H1 (cell line): ENCODE measurements at regions not wholly inside any gene's neighbourhood (a gene's known extent, or its start where the extent isn't known, plus 50 kb on each side); places are given as distances from the start of the nearest gene placed in this dataset.

Experiments used
- CTCF ChIA-PET: fragments of 300-600 bp; sonication (Branson Sonifier 250); formaldehyde crosslinking; loops from one replicate; lab custom pipeline; 2021; ENCODE audit not compliant: partially characterized antibody; lab: Charles Lee
- POLR2A ChIA-PET: fragments of 300-600 bp; sonication (Branson Sonifier 250); formaldehyde crosslinking; loops from one replicate; lab custom pipeline; 2021; ENCODE audit warnings: inconsistent platforms; ENCODE audit not compliant: partially characterized antibody; lab: Charles Lee
- DNase-seq, 2 experiments: peaks; one replicate each; pipeline versions ENCODE4 v3.0.0 to v3.0.0-alpha.2; 2010 to 2022; ENCODE audit warnings: low spot score in 2 of 2, low read depth in 1 of 2, mixed read lengths in 1 of 2
- FAIRE-seq: peaks from 2 replicates; lab custom pipeline; 2011; peaks lifted over from hg19 to GRCh38; lab: Jason Lieb, UNC
- H2AFZ ChIP-seq: 2 replicates; pipeline ENCODE4 v1.8.1; 2012; ENCODE audit warnings: low read length, inconsistent platforms
- H2AK5ac ChIP-seq: 2 replicates; pipeline ENCODE4 v1.6.1; 2013; ENCODE audit warnings: low read depth, low read length
- H2BK120ac ChIP-seq: replicated peaks from 2 replicates; pipeline ENCODE3; 2013; ENCODE audit warnings: low read depth, low read length, inconsistent platforms
- H2BK12ac ChIP-seq: 2 replicates; pipeline ENCODE4 v1.6.1; 2013; ENCODE audit warnings: low read depth, low read length
- H2BK15ac ChIP-seq: 2 replicates; pipeline ENCODE4 v1.6.1; 2013; ENCODE audit warnings: low read length
- H2BK20ac ChIP-seq: 2 replicates; pipeline ENCODE4 v1.6.1; 2013; ENCODE audit warnings: low read length
- H2BK5ac ChIP-seq: 2 replicates; pipeline ENCODE4 v1.6.1; 2013; ENCODE audit warnings: low read depth, low read length
- H3K14ac ChIP-seq: 2 replicates; pipeline ENCODE4 v1.6.1; 2013; ENCODE audit warnings: inconsistent platforms; ENCODE audit not compliant: insufficient read length
- H3K18ac ChIP-seq: 2 replicates; pipeline ENCODE4 v1.6.1; 2013; ENCODE audit warnings: low read length; ENCODE audit errors: extremely low read depth
- H3K23ac ChIP-seq: 2 replicates; pipeline ENCODE4 v1.6.1; 2013; ENCODE audit warnings: inconsistent platforms; ENCODE audit not compliant: insufficient read length
- H3K23me2 ChIP-seq: 2 replicates; pipeline ENCODE4 v1.6.1; 2013; ENCODE audit warnings: low read depth, low read length
- H3K27ac ChIP-seq: 2 replicates; pipeline ENCODE4 v1.6.1; 2011; ENCODE audit warnings: low read depth, low read length, inconsistent platforms
- H3K27me3 ChIP-seq, 4 experiments: replicated peaks in 1 of 4; 1 replicate in 1 of 4; 2 replicates in 3 of 4; pipeline versions ENCODE4 v1.6.1 to v1.8.1; 2011 to 2013; ENCODE audit warnings: low read length in 3 of 4, mild to moderate bottlenecking in 3 of 4, inconsistent platforms in 2 of 4, mixed read lengths in 2 of 4, moderate library complexity in 1 of 4; ENCODE audit not compliant: control insufficient read depth in 3 of 4, insufficient read depth in 3 of 4; ENCODE audit errors: extremely low read depth in 1 of 4
- H3K36me3 ChIP-seq, 4 experiments: 2 replicates each; pipeline versions ENCODE4 v1.6.1 to v1.8.1; 2011 to 2013; ENCODE audit warnings: mild to moderate bottlenecking in 4 of 4, low read length in 3 of 4, moderate library complexity in 2 of 4, control low read depth in 1 of 4, inconsistent platforms in 1 of 4; ENCODE audit not compliant: insufficient read depth in 4 of 4, control insufficient read depth in 2 of 4
- H3K4ac ChIP-seq: replicated peaks from 2 replicates; pipeline ENCODE3; 2013; ENCODE audit warnings: low read length, low read depth, mixed read lengths, inconsistent platforms; ENCODE audit not compliant: insufficient read length
- H3K4me1 ChIP-seq, 4 experiments: replicated peaks in 1 of 4; 1 replicate in 1 of 4; 2 replicates in 3 of 4; pipeline versions ENCODE4 v1.6.1 to v1.8.1; 2011 to 2013; ENCODE audit warnings: low read length in 3 of 4, inconsistent platforms in 2 of 4, mixed read lengths in 1 of 4; ENCODE audit not compliant: insufficient read depth in 4 of 4, control insufficient read depth in 3 of 4
- H3K4me2 ChIP-seq, 2 experiments: 2 replicates each; pipeline versions ENCODE4 v1.6.1 to v1.8.1; 2011 to 2013; ENCODE audit warnings: low read depth in 2 of 2, low read length in 2 of 2, control low read depth in 1 of 2, inconsistent platforms in 1 of 2, mild to moderate bottlenecking in 1 of 2; ENCODE audit not compliant: insufficient read depth in 1 of 2
- H3K4me3 ChIP-seq, 4 experiments: fragments of 200-600, 300-600 bp in 1 of 4; sonication (generic), shearing (Covaris generic), sonication (Bioruptor Twin) in 1 of 4; 2 replicates each; pipeline versions ENCODE4 v1.5.1 to v1.8.1; 2011 to 2016; ENCODE audit warnings: low read length in 4 of 4, low read depth in 3 of 4, control low read depth in 2 of 4, inconsistent platforms in 2 of 4, mild to moderate bottlenecking in 2 of 4, mixed read lengths in 1 of 4, moderate library complexity in 1 of 4; ENCODE audit not compliant: insufficient read depth in 2 of 4; ENCODE audit errors: extremely low read depth in 1 of 4
- H3K56ac ChIP-seq: replicated peaks from 2 replicates; pipeline ENCODE3; 2013; ENCODE audit warnings: low read depth, mild to moderate bottlenecking, mixed read lengths, low read length, inconsistent platforms; ENCODE audit not compliant: insufficient read length
- H3K79me1 ChIP-seq: 2 replicates; pipeline ENCODE4 v1.6.1; 2013; ENCODE audit warnings: low read depth, low read length, control low read depth
- H3K79me2 ChIP-seq, 2 experiments: 2 replicates each; pipeline versions ENCODE4 v1.6.1 to v1.8.1; 2012 to 2013; ENCODE audit warnings: low read length in 2 of 2, mild to moderate bottlenecking in 2 of 2, inconsistent platforms in 1 of 2; ENCODE audit not compliant: insufficient read depth in 2 of 2, control insufficient read depth in 1 of 2
- H3K9ac ChIP-seq, 4 experiments: replicated peaks in 1 of 4; 1 replicate in 1 of 4; 2 replicates in 3 of 4; pipeline versions ENCODE4 v1.6.1 to v1.8.1; 2011 to 2013; ENCODE audit warnings: low read depth in 3 of 4, low read length in 3 of 4, control low read depth in 2 of 4, mild to moderate bottlenecking in 2 of 4, moderate library complexity in 2 of 4, inconsistent platforms in 1 of 4; ENCODE audit errors: extremely low read depth in 1 of 4
- H3K9me3 ChIP-seq, 2 experiments: 2 replicates each; pipeline versions ENCODE4 v1.6.1 to v1.8.1; 2012 to 2013; ENCODE audit warnings: mild to moderate bottlenecking in 2 of 2, moderate library complexity in 2 of 2, control low read depth in 1 of 2, inconsistent platforms in 1 of 2, low read depth in 1 of 2, low read length in 1 of 2, mixed read lengths in 1 of 2; ENCODE audit not compliant: insufficient read depth in 2 of 2
- H4K20me1 ChIP-seq, 2 experiments: replicated peaks in 1 of 2; 2 replicates each; pipeline versions ENCODE3 to v1.8.1; 2011 to 2013; ENCODE audit warnings: inconsistent platforms in 2 of 2, low read length in 2 of 2, mild to moderate bottlenecking in 1 of 2; ENCODE audit not compliant: insufficient read depth in 2 of 2, control insufficient read depth in 1 of 2
- H4K5ac ChIP-seq: 2 replicates; pipeline ENCODE4 v1.6.1; 2013; ENCODE audit warnings: low read length, low read depth, mixed read lengths, inconsistent platforms; ENCODE audit not compliant: insufficient read length
- H4K8ac ChIP-seq: 2 replicates; pipeline ENCODE4 v1.8.0; 2013; ENCODE audit warnings: mild to moderate bottlenecking, moderate library complexity, low read length, inconsistent platforms; ENCODE audit not compliant: insufficient read depth; ENCODE audit errors: extremely low read depth
- H4K91ac ChIP-seq: replicated peaks from 2 replicates; pipeline ENCODE3; 2013; ENCODE audit warnings: low read length, mixed read lengths, inconsistent platforms; ENCODE audit not compliant: insufficient read length
- BRCA1 ChIP-seq: IDR thresholded peaks from 2 replicates; pipeline ENCODE4 v1.6.1; 2012; ENCODE audit warnings: low read depth, low read length, improper control_type of control experiment
- CTCF ChIP-seq, 3 experiments: IDR thresholded peaks; 1 replicate in 2 of 3; 2 replicates in 1 of 3; pipeline versions ENCODE4 v1.5.1 to v1.6.1; 2011; ENCODE audit warnings: low read length in 3 of 3, mild to moderate bottlenecking in 3 of 3, inconsistent platforms in 2 of 3, low read depth in 1 of 3, moderate library complexity in 1 of 3; ENCODE audit not compliant: insufficient read depth in 1 of 3; ENCODE audit errors: control extremely low read depth in 1 of 3
- RXRA ChIP-seq: IDR thresholded peaks from 2 replicates; pipeline ENCODE4 v1.6.1; 2011; ENCODE audit warnings: low read depth, mild to moderate bottlenecking, low read length, moderate library complexity; ENCODE audit not compliant: insufficient read depth
- SP4 ChIP-seq: IDR thresholded peaks from 2 replicates; pipeline ENCODE4 v1.6.1; 2012; ENCODE audit warnings: low read length, inconsistent platforms
- WGBS, 2 experiments: shearing (Covaris generic) in 1 of 2; methylation state at CpG; one replicate each; pipeline versions ENCODE4 v1.1.6 to v1.1.7; 2013 to 2015; ENCODE audit warnings: low lambda C conversion rate in 2 of 2, mixed read lengths in 2 of 2, inconsistent platforms in 1 of 2, low coverage in 1 of 2, missing lambda C conversion rate in 1 of 2; ENCODE audit not compliant: insufficient replicate concordance in 2 of 2, insufficient coverage in 1 of 2, insufficient read length in 1 of 2; ENCODE audit errors: extremely low coverage in 1 of 2, missing lambda C conversion rate in 1 of 2; 5-methylcytosine and 5-hydroxymethylcytosine counted together

GRCh38 chr6:169370666-169371343, 117.2 kb upstream of the THBS2 start:
- Histone ChIP-seq H3K4me1 (peaks cover 0 to 2% (median 0%) of the 10 kb centered on the region in 4 experiments; a peak in 1 of 7 replicates), H3K4me3 (no peak overlapping the region), H3K9me3 (peaks cover 8 to 15% of the 10 kb centered on the region in 2 experiments), H2BK5ac (no peak overlapping the region), H4K20me1 (peaks cover 0 to 11% of the 10 kb centered on the region in 2 experiments), H3K79me2 (no peaks in the 10 kb centered on the region), H2BK15ac (no peak overlapping the region), H2AK5ac (no peak overlapping the region), H3K23ac (no peak overlapping the region), H2BK20ac (no peak overlapping the region), H4K8ac (no peak overlapping the region), H3K79me1 (0 out of 2 replicates have a peak, but pooled peaks cover 6% of the 10 kb centered on the region), H3K27me3 (peaks cover 0 to 2% (median 0%) of the 10 kb centered on the region in 4 experiments; a peak in 1 of 7 replicates), H2BK12ac (no peak overlapping the region), H3K14ac (no peak overlapping the region), H3K9ac (no peak overlapping the region), H3K36me3 (no peaks in the 10 kb centered on the region), H3K18ac (no peak overlapping the region), H3K27ac (no peak overlapping the region), H3K4ac (no peak overlapping the region), H3K4me2 (no peak overlapping the region), H4K91ac (no peak overlapping the region), H4K5ac (no peak overlapping the region), H3K56ac (no peak overlapping the region), H3K23me2 (peaks cover 13% of the 10 kb centered on the region; the same call in 1 of the 2 replicates), H2BK120ac (no peak overlapping the region), H2AFZ (no peak overlapping the region)
- TF ChIP-seq RXRA (no peak), SP4 (no peak), CTCF (IDR thresholded peaks at IDR 0.05; ENCODE audit: control extremely low read depth in 1 of 3, insufficient read depth in 1 of 3, low read depth in 1 of 3, low read length in 3 of 3) (0 out of 4 replicates have a peak, but pooled peaks of 1 of the 3 experiments have one; percentile 1), BRCA1 (no peak)
- 92% methylated on average over 8 of the region's 8 CpGs; no CpG with 5 or more reads in 1 of the 2 experiments for WGBS, 2 experiments
- DNase-seq (no peak), FAIRE-seq (no peak)
- ChIA-PET CTCF (interaction anchor here (1.1 to 1.5 kb wide), 3 partner anchors 34 to 461 kb away, joined by 3 to 4 read pairs (median 3); no protein-coding TSS in a partner anchor), POLR2A (no interaction called here)
